ENCODE measurements at regions not wholly inside any gene's neighbourhood (a gene's known extent, or its start where the extent isn't known, plus 50 kb on each side); places are given as distances from the start of the nearest gene placed in this dataset.

DNA sequence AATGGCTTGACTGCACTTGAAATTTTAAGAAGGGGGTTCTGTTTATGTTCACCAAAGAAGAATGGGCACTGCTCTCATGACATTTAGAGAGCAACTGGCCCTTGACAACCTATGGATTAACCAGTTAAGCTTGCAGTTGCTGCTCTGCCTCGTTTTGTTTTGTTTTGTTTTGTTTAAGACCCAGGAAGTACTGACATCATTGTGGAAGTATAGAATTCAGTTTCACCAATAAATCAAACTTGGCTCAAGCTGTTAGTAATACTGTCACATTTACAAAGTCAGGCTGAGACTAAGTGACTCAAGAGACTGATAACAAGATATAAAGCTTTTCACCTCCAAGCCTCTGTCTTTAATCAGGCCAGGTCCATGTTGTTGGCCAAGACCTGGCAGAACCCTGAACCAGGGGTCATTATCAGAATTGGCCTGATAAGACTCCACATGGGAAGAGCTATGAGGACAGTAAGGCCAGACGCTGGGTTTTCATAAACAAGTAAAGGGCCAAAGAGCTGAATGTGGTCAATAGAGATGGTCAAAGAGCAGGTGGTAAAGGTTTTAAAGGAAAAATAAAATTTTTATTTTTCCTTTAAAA is 99.4 kb upstream of the VGLL2 start:
- intact Hi-C loops (cut with micrococcal nuclease), result no loop called here
- Mint-ChIP-seq H3K4me3 (no peak overlapping the region), H3K4me1 (ENCODE audit: low read depth) (no peaks in the 10 kb centered on the region), H3K36me3 (ENCODE audit: low read depth) (no peaks in the 10 kb centered on the region), H3K27ac (no peak overlapping the region), H3K27me3 (no peaks in the 10 kb centered on the region), H3K9me3 (peaks cover 7% of the 10 kb centered on the region)

DNA sequence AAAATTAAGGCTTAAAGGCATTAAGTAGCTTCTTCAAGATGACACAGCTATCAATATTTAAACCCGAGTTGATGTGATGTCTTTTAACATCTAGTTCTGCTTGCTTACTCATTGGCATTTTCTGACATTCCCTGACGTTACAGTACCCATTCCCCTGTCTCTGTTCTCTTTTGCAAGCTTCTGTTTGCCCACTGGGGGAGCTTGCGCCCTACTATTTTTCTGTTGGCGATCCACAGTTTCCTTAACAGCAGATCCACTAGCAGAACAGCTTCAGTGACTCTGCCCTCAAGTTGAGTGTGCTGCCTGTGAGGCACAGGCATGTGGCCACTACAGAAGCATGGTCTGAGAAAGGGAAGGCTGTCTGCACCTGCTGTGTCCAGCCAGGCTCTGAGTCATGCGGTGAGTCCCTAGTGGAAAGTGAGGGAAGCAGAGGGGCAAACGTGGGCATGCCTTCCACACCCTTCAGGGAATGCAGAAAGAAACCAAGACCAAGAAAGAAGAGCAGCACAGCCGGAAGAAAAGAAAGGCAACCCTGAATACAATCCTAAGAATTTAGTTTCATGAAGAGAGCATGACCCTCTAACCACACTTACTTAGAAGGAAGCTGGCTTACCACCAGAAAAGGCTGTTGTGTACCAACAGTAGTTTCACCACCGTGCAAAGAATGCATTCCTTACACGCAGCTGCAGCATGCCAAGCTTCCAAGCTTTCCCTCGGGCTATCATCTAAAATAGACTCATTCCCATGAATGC is 97.7 kb upstream of the VGLL2 start:
- H3K4me3 Mint-ChIP-seq, result no peak overlapping the region
- no peak overlapping the region for H3K27ac Mint-ChIP-seq
- intact Hi-C loops (cut with micrococcal nuclease), result no loop called here
- no peaks in the 10 kb centered on the region for H3K4me1 Mint-ChIP-seq (ENCODE audit: low read depth)
- no peaks in the 10 kb centered on the region for H3K36me3 Mint-ChIP-seq (ENCODE audit: low read depth)
- H3K27me3 Mint-ChIP-seq, result no peaks in the 10 kb centered on the region
- H3K9me3 Mint-ChIP-seq, result peaks cover 7% of the 10 kb centered on the region

DNA sequence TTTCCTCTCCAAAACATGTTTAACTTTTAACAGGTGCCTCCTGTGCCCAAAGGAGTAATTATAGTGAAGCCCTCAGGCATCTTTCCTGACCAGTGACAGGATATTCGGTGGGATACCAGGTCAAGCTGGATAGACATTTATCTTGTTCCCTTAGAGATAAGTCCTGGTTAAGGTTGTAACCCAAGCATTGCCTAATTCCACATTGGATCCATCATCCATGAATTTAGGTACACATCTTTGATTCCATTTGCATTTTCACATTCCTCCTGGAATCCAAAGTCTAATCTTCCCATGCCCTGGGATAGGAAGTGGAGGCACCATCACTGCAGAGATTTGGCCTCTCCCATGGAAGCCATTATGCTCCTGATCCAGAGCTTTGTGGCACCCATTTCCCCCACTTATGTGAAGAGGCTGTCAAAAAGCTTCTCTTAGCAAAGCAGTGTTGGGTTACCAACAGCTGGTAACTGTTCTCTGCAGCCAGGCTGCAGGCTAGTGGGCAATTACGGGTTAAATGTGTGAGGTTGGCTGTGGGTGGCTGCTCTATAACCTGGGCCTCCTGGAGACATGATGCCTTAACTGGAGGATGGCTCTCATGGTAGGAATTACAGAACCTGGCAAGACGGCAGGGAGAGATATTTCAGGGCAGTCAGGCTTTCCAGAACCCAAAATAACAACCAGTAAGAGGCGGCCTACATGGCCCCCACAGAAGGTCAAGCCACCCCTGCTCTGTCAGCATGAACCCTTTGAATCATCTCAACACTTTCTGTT is 96.9 kb upstream of the VGLL2 start:
- Mint-ChIP-seq H3K9me3 (peaks cover 7% of the 10 kb centered on the region), H3K4me1 (ENCODE audit: low read depth) (no peaks in the 10 kb centered on the region), H3K27ac (no peak overlapping the region), H3K27me3 (no peaks in the 10 kb centered on the region), H3K4me3 (no peak overlapping the region), H3K36me3 (ENCODE audit: low read depth) (no peaks in the 10 kb centered on the region)
- intact Hi-C loops (cut with micrococcal nuclease), result no loop called here

DNA sequence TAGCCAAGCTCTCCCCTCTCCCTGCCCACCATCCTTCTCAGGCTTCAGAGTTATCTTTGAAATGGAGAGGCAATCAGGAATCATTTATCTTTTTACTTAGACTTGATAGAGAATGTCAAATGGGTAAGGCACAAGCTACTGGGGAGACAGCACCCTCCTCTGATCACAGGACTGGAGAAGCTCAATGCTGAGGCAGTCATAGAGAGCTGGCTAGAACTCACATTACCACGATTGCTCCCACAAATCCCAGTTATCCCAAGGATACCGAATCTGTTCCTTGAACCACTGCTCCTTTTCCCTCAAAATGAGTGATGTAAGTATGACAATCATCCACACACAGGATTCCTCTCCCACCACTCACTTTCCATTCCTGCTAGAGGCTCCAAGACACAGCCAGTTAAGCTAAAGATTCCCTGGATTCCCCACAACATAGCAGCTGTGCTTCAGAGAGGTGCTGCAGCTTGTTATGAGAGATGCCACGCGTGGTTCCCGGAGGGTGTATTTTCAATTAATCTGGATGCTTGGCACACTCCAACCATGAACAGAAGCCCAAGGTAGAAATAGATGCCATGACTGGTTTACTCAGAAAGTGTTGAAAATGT is 96.2 kb upstream of the VGLL2 start:
- intact Hi-C loops (cut with micrococcal nuclease), result no loop called here

DNA sequence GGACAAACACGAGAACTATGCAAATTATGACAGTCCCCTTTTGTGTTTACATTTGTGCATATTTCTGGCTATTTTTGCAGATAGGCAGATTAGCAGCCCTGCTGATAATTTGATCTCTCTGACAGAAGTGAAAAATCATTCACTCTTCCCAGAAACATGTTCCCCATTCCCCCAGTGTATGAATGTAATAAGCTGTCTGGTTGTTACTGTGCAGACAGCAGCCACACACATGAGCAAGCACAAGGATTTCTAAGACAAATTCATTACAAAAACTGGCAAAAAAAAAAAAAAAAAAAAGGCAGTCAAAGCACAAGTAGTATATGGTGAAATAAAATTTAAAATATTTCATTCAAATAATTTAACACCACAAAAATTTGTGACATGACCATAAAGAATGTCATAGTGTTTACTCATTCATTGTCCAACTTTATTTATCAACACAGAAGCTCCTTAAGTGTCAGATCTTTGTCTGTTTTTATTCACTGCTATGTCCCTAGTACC is 95.5 kb upstream of the VGLL2 start:
- no peaks in the 10 kb centered on the region for H3K4me1 Mint-ChIP-seq (ENCODE audit: low read depth)
- no peaks in the 10 kb centered on the region for H3K36me3 Mint-ChIP-seq (ENCODE audit: low read depth)
- no peak overlapping the region for H3K4me3 Mint-ChIP-seq
- intact Hi-C loops (cut with micrococcal nuclease), result no loop called here
- no peaks in the 10 kb centered on the region for H3K27me3 Mint-ChIP-seq
- peaks cover 7% of the 10 kb centered on the region for H3K9me3 Mint-ChIP-seq
- H3K27ac Mint-ChIP-seq, result no peak overlapping the region

More for the DNA sequence above, 96.2 kb upstream of the VGLL2 start:
- peaks cover 7% of the 10 kb centered on the region for H3K9me3 Mint-ChIP-seq
- H3K27ac Mint-ChIP-seq, result no peak overlapping the region
- no peak overlapping the region for H3K4me3 Mint-ChIP-seq
- H3K36me3 Mint-ChIP-seq (ENCODE audit: low read depth), result no peaks in the 10 kb centered on the region
- H3K27me3 Mint-ChIP-seq, result no peaks in the 10 kb centered on the region
- H3K4me1 Mint-ChIP-seq (ENCODE audit: low read depth), result no peaks in the 10 kb centered on the region

DNA sequence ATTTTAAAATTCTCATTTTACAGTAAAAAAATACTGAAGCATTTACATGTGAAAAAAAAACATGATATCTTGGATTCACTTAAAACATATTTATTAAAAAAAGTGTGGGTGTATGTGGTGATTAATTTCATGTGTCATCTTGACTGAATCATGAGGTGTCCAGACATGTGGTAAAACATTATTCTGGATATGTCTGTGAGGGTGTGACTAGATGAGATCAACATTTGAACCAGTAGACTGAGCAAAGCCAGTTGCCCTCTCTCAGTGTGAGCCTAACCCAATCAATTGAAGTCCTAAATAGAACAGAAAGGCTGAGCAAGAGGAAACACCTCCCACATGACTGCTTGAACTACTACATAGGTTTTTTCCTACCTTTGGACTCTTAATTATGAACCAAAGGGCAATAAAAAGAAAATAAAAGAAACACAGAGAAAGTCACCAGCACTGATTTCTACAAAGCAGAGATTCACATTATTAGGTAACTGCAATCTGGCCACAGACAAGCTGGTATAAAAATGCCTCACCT is 90.5 kb upstream of the VGLL2 start:
- H3K4me1 Mint-ChIP-seq (ENCODE audit: low read depth), result no peaks in the 10 kb centered on the region
- H3K36me3 Mint-ChIP-seq (ENCODE audit: low read depth), result no peaks in the 10 kb centered on the region
- H3K27ac Mint-ChIP-seq, result no peak overlapping the region
- no peak overlapping the region for H3K4me3 Mint-ChIP-seq
- intact Hi-C loops (cut with micrococcal nuclease), result no loop called here
- no peaks in the 10 kb centered on the region for H3K27me3 Mint-ChIP-seq
- H3K9me3 Mint-ChIP-seq, result peaks cover 28% of the 10 kb centered on the region

DNA sequence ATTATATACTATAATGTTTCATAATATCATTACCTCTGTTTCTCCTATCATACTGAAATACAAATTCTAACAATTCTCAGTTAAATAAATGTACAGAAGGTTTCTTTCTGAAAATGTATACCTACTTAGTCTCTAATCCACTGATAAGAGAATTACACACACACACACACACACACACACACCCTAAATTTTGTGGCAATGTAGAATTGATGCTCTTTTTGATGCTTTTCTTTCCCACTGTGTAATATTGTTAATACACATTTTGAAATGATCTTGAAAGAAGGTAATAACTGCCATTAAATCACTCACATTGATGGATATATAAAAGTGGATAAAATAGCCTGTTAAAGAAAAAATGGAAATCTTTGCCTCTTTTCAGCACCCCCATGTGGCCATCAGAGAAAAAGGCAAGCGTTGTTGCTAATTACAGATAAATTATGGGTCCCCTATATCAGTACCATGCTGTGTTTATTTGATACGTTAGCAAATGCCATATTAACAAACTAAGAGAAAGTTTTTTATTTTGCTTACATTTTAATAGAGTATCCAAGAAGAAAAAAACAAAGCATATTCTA is 76.6 kb upstream of the VGLL2 start:
- intact Hi-C loops (cut with micrococcal nuclease), result no loop called here
- H3K4me3 Mint-ChIP-seq, result no peak overlapping the region
- H3K27me3 Mint-ChIP-seq, result no peaks in the 10 kb centered on the region
- H3K4me1 Mint-ChIP-seq (ENCODE audit: low read depth), result no peaks in the 10 kb centered on the region
- no peaks in the 10 kb centered on the region for H3K36me3 Mint-ChIP-seq (ENCODE audit: low read depth)
- no peak overlapping the region for H3K27ac Mint-ChIP-seq
- no peaks in the 10 kb centered on the region for H3K9me3 Mint-ChIP-seq

DNA sequence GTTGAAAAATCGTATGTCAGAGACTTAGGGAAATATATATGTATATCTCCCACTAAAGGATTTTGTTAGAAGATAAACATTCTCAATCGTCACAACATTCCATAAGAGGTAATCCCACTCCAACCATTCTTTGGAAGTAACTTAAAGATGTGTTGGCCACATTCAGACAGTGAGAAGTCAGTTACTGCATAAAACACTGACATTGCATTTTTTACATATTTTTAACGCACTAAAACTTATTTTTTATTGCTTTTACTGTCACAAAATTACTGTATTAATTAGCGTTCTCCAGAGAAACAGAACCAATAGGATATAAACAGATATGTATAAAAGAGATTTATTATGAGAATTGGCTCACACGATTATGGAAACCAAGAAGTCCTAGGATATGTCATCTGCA is 74.3 kb upstream of the VGLL2 start:
- H3K9me3 Mint-ChIP-seq, result no peaks in the 10 kb centered on the region
- no peak overlapping the region for H3K4me3 Mint-ChIP-seq
- intact Hi-C loops (cut with micrococcal nuclease), result no loop called here
- H3K27me3 Mint-ChIP-seq, result no peaks in the 10 kb centered on the region
- no peaks in the 10 kb centered on the region for H3K4me1 Mint-ChIP-seq (ENCODE audit: low read depth)
- no peaks in the 10 kb centered on the region for H3K36me3 Mint-ChIP-seq (ENCODE audit: low read depth)
- H3K27ac Mint-ChIP-seq, result no peak overlapping the region

DNA sequence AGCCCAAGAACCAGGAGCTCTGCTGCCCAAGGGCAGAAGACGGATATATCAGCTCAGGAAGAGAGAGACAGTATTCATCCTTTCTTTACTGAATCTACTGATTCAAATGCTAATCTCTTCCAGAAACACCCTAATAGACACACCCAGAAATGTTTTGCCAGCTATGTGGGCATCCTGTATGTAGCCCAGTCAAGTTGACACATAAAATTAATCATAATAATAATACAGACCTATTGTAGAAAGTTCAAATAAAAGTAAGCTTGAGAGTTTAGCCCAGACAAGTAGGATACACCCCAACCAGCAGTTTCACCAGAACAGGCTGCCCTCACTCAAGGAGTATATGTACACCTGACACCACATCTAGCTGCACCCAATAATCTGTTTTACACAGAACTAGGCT is 73.9 kb upstream of the VGLL2 start:
- no peaks in the 10 kb centered on the region for H3K9me3 Mint-ChIP-seq
- no peaks in the 10 kb centered on the region for H3K4me1 Mint-ChIP-seq (ENCODE audit: low read depth)
- no peak overlapping the region for H3K27ac Mint-ChIP-seq
- no peak overlapping the region for H3K4me3 Mint-ChIP-seq
- intact Hi-C loops (cut with micrococcal nuclease), result no loop called here
- H3K27me3 Mint-ChIP-seq, result no peaks in the 10 kb centered on the region
- H3K36me3 Mint-ChIP-seq (ENCODE audit: low read depth), result no peaks in the 10 kb centered on the region

DNA sequence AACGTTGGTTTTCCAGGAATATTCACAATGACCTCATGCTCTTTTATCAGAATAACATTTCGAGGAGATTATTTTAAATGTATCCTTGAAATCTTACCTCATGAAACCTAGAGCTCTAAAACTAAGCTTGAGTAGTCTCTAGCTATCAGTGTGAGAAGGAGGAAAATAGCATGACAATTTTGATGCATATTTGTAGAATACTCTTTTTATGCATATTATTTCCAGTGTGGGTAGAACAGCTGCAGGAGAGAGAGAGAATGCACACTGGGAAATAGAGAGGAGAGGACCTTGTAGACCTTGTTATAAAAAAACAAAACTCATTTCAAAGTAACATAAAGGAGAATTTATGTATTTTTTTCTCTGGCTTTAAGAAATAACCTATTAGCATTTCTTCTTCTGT is 71.1 kb upstream of the VGLL2 start:
- Mint-ChIP-seq H3K4me1 (ENCODE audit: low read depth) (no peaks in the 10 kb centered on the region), H3K9me3 (no peaks in the 10 kb centered on the region), H3K4me3 (no peak overlapping the region), H3K27me3 (no peaks in the 10 kb centered on the region), H3K36me3 (ENCODE audit: low read depth) (no peaks in the 10 kb centered on the region), H3K27ac (no peak overlapping the region)
- intact Hi-C loops (cut with micrococcal nuclease), result no loop called here

DNA sequence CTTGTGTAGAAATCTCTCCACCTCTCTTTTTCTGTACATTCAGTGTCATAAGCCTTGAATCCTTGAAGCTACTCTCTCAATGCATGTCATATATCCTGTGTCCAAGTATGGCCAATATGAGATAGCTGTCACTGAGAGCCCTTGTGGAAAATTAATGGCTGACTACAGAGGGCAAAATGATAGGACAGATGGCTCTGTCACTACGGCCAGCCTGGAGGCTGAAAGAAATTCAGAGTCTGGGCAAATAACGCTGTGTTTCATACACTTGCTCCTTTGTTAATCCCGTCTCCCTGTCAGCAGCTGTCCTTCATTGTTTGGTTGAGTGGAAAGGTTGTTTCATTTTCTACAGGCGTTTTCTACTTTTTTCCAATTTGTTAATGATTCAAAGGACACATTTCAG is 70.4 kb upstream of the VGLL2 start:
- Mint-ChIP-seq H3K36me3 (ENCODE audit: low read depth) (no peaks in the 10 kb centered on the region), H3K9me3 (no peaks in the 10 kb centered on the region), H3K4me1 (ENCODE audit: low read depth) (no peaks in the 10 kb centered on the region), H3K4me3 (no peak overlapping the region), H3K27me3 (no peaks in the 10 kb centered on the region), H3K27ac (no peak overlapping the region)
- intact Hi-C loops (cut with micrococcal nuclease), result no loop called here

DNA sequence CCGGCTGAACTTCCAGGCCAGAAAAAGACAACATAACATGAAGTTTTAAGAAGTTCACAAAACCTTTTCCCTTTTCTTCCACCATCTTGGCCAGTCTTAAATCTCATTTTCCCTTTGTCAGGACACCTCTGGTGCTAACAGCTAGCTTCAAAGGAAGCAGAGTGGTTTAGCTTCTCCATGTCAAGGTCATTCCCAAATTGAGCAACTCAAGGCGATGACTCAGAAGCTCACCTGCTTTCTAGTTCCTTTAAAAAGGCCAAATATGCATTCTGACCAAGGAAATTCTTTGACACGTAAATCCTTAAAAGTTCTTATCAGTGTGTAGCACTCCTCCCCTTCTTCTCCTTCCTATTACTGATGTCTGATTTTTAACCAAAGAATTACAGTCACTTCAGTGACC is 69.6 kb upstream of the VGLL2 start:
- Mint-ChIP-seq H3K9me3 (no peaks in the 10 kb centered on the region), H3K4me1 (ENCODE audit: low read depth) (no peaks in the 10 kb centered on the region), H3K4me3 (no peak overlapping the region), H3K27ac (no peak overlapping the region), H3K27me3 (no peaks in the 10 kb centered on the region), H3K36me3 (ENCODE audit: low read depth) (no peaks in the 10 kb centered on the region)
- intact Hi-C loops (cut with micrococcal nuclease), result no loop called here

DNA sequence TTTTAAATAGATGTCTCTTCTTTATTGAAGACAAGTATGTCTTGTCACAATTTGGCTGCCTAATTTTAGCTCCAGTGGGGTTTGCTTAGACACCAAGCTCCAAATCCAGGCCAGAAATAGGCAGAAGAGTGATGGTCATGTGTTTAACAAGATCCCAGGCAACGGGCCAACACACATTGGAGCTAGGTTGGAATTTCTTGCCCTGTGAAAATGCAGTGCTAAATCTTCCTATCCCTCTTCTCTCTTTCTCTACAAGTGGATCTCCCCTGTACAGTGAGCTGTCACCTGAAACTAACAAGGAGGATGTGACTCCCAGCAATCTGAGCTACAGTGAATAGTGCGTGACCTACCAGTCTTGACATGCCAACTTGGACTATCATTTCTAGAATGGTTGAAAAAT is 65.3 kb upstream of the VGLL2 start:
- no peak overlapping the region for H3K4me3 Mint-ChIP-seq
- no peaks in the 10 kb centered on the region for H3K9me3 Mint-ChIP-seq
- no peaks in the 10 kb centered on the region for H3K27me3 Mint-ChIP-seq
- H3K36me3 Mint-ChIP-seq (ENCODE audit: low read depth), result no peaks in the 10 kb centered on the region
- no peak overlapping the region for H3K27ac Mint-ChIP-seq
- no peaks in the 10 kb centered on the region for H3K4me1 Mint-ChIP-seq (ENCODE audit: low read depth)
- intact Hi-C loops (cut with micrococcal nuclease), result no loop called here

DNA sequence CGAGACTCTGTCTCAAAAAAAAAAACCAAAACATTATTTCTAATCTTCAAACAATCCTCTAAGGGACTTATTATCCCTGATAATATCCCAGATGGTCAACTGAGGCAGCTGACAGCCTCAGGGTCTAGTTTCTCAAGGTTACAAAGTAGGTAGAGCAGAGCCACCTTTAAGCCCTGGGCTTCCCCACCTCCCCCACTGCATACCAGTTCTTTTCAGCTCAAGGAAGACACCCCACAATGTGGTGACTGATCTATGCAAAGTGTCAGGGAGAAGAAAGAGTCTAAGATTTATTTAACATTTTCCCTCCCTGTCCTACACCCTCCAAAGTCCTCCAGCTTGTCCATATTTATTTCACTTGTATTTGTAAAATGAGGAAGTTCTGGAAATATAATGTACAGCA is 60.5 kb upstream of the VGLL2 start:
- Mint-ChIP-seq H3K36me3 (ENCODE audit: low read depth) (no peaks in the 10 kb centered on the region), H3K27ac (no peak overlapping the region), H3K4me3 (no peak overlapping the region), H3K9me3 (no peaks in the 10 kb centered on the region), H3K4me1 (ENCODE audit: low read depth) (no peaks in the 10 kb centered on the region), H3K27me3 (no peaks in the 10 kb centered on the region)
- intact Hi-C loops (cut with micrococcal nuclease), result no loop called here

All from dendritic cell treated with granulocyte-macrophage colony-stimulating factor and Interleukin-4, amounts not matched to agents 40 ng/mL and 50 ng/mL, for 4 days (primary cell).